Hematopoietic multipotent progenitor cell treated with erythropoietin and hydrocortisone succinate and interleukin-3 and kit ligand, for 15 days (in vitro differentiated cells): ENCODE measurements at regions not wholly inside any gene's neighbourhood (a gene's known extent, or its start where the extent isn't known, plus 50 kb on each side); places are given as distances from the start of the nearest gene placed in this dataset.

Experiments
- DNase-seq: peaks from one replicate; pipeline ENCODE4 v3.0.0-alpha.2; 2015; ENCODE audit warnings: low spot score

GRCh38 chr12:20194171-20194570 lies 174.2 kb upstream of the PDE3A start:
- DNase-seq, result no peak

- no peak for DNase-seq
Measured at GRCh38 chr12:20196767-20197166, 171.6 kb upstream of the PDE3A start.

GRCh38 chr12:20197411-20197810 lies 170.9 kb upstream of the PDE3A start:
- DNase-seq, result no peak

GRCh38 chr12:20199780-20200179 lies 168.6 kb upstream of the PDE3A start:
- DNase-seq, result no peak

- DNase-seq, result no peak
Measured at GRCh38 chr12:20201733-20202132, 166.6 kb upstream of the PDE3A start.

- DNase-seq, result no peak
Measured at GRCh38 chr12:20205854-20206253, 162.5 kb upstream of the PDE3A start.

GRCh38 chr12:20206410-20206809 lies 161.9 kb upstream of the PDE3A start:
- no peak for DNase-seq

- no peak for DNase-seq
Measured at GRCh38 chr12:20210621-20211215, 157.6 kb upstream of the PDE3A start.

GRCh38 chr12:20211541-20211940 lies 156.8 kb upstream of the PDE3A start:
- no peak for DNase-seq

GRCh38 chr12:20211981-20212421 lies 156.3 kb upstream of the PDE3A start:
- DNase-seq, result no peak

GRCh38 chr12:20212658-20213555 lies 155.4 kb upstream of the PDE3A start:
- DNase-seq, result no peak

- DNase-seq, result no peak
Measured at GRCh38 chr12:20213723-20214625, 154.4 kb upstream of the PDE3A start.

- no peak for DNase-seq
Measured at GRCh38 chr12:20220339-20220738, 148.0 kb upstream of the PDE3A start.

GRCh38 chr12:20232931-20233675 lies 135.2 kb upstream of the PDE3A start:
- DNase-seq, result no peak

- DNase-seq, result no peak
Measured at GRCh38 chr12:20234474-20234873, 133.9 kb upstream of the PDE3A start.

GRCh38 chr12:20237091-20237490 lies 131.2 kb upstream of the PDE3A start:
- DNase-seq, result no peak

GRCh38 chr12:20245491-20245890 lies 122.8 kb upstream of the PDE3A start:
- DNase-seq, result no peak

GRCh38 chr12:20248646-20249045 lies 119.7 kb upstream of the PDE3A start:
- no peak for DNase-seq

- no peak for DNase-seq
Measured at GRCh38 chr12:20250761-20251160, 117.6 kb upstream of the PDE3A start.

- DNase-seq, result no peak
Measured at GRCh38 chr12:20257311-20257710, 111.0 kb upstream of the PDE3A start.

GRCh38 chr12:20259786-20260185 lies 108.6 kb upstream of the PDE3A start:
- no peak for DNase-seq

GRCh38 chr12:20260851-20261250 lies 107.5 kb upstream of the PDE3A start:
- DNase-seq, result no peak
